ENCODE measurements at regions not wholly inside any gene's neighbourhood (a gene's known extent, or its start where the extent isn't known, plus 50 kb on each side); places are given as distances from the start of the nearest gene placed in this dataset.
A peak's percentile ranks its signal among the peaks of the same experiment; 100 is the strongest.

DNA sequence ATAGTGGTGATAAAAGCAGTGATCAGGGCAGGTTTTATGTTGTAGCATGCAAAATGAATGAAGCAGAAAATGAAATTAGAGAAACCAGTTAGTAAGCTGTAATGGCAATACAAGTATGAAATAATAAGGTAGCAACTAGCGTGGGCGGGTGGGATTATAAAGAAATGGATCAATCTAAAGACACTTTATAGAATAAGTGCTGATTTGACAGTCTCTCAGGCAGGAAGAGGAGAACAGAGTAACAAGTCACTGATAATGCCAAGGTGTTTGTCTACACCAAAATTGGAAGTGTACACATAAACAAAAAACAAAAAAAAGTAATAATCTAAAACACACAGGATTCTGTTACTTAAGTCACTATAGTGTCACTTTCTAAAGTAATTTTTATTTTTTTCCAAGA lies 51.0 kb upstream of the PCBP1 start:
- DNase-seq (ENCODE audit: low spot score): no peak

DNA sequence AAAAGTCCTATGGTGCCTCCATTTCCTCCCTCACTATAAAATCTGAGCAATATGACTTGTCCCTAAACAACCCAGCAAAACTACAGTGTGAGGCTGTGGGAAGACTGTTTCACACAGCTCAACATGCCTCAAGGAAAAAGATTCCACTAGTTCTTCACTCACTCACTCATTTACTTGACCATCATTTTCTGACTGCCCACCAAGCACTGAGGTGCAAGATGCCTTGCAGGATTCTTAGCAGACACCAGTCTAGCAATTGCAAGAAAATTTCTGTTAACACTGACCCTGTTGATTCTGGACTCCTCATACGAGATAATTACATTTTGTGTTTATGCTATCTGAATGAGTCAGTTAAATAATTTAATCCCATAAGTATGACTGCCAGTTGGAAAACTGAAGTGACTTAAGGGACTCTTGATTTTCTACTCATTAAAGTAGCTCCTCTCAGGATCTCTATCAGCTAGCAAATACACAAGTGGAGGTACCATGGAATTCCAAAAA lies 51.9 kb upstream of the PCBP1 start:
- peak; percentile 46 for DNase-seq (ENCODE audit: low spot score)

DNA sequence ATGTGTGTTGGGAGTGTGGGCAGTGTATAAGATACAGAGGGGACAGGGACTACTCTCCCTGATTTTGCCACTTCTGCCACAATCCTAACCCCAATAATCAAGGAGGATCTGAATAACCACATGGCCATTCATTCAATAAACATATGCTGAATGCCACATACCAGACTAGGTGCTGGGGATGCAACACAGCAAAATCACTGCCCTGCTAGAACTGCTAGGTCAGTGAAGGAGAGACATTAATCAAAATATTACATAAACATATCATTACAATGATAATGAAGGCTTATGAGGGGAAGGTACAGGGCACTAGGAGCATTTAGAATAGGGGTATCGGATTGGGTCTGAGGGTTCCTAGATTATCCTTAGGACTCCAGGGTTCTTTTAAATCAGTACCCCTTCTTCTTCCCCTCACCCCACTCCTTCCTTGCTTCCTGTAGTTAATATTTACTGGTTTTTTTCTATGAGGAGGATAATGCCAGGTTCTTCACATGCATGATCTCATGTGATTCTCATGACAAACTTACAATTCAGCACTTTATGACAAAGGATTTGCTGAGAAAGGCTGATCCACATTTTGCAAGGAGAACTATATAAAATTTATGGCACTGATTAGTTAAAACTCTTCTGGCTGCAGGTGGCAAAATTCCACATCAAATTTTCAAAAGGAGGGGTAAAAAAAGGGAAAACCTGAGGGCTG lies 56.4 kb upstream of the PCBP1 start:
- DNase-seq (ENCODE audit: low spot score): no peak

DNA sequence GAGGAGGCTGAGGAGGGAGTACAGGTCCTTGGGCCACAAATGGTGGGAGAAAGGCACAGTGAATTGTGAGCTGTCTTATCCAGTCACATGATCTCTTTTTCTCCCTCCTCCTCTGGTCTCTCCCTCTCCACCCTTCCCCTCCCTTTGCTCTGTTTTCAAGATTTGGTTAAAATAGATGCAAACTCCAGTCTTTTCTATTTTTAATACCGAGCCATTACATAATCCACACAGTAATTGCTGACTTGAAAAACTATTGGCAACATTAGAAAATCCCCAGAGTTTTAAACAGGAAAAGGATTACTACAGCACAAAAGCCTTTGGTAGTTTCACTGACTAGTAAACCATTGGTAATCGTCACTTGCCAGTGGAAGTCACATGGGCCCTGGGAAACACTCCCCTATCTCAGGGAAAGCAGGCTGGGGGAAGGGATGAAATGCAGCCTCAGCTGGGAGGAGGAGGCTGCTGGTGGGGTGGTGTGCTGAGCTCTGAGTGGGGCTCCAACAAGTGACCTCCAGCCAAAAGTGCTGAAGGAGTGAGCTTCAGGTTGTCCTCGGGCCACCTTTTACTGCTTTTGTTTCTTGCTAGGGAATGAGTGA lies 57.4 kb upstream of the PCBP1 start:
- peak; percentile 68 for DNase-seq (ENCODE audit: low spot score)

DNA sequence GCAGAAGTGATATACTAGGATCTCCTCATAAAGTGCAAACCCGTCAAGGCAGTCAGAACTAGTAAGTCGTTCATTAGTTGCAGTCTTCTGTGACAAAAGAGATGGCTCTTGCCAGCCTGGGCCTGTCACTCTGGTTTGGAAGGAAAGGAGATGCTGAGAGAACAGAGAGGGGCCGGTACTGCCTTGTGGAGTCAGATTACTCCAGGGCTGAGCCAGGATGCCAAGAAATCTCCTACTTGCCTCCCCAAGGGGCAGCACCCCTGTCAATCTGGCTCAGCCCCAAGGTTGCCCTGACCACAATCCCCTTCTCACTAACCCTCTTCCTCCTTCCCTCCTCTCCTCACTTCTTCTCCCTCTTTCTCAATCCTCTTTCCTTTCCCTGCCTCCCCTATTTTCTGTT lies 62.9 kb upstream of the ASPRV1 start:
- no peak for DNase-seq (ENCODE audit: low spot score)

DNA sequence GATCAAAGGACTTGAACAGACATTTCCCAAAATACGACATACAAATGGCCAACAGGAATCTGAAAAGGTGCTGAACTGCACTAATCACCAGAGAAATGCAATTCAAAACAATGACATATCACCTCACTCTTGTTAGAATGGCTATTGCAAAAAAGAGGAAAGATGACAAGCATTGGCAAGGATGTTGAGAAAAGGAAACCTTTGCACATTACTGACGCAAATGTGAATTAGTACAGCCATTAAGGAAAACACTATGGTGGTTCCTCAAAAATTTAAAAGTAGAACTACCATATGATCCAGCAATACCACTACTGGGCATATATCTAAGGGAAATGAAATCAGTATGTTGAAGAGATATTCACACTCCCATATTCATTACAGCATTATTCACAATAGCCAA lies 57.7 kb upstream of the ASPRV1 start:
- DNase-seq (ENCODE audit: low spot score): no peak

DNA sequence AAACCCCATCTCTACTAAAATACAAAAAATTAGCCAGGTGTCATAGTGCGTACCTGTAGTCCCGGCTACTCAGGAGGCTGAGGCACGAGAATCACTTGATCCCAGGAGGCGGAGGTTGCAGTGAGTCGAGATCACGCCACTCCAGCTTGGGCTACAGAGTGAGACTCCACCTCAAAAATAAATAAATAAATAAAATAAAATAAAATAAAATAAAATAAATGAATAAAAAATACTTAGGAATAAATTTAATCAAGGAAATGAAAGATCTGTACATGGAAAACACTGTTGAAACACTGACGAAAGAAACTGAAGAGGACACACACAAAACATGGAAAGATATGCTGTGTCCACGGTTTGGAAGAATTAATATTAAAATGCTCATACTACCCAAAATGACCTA lies 56.5 kb upstream of the ASPRV1 start:
- no peak for DNase-seq (ENCODE audit: low spot score)

DNA sequence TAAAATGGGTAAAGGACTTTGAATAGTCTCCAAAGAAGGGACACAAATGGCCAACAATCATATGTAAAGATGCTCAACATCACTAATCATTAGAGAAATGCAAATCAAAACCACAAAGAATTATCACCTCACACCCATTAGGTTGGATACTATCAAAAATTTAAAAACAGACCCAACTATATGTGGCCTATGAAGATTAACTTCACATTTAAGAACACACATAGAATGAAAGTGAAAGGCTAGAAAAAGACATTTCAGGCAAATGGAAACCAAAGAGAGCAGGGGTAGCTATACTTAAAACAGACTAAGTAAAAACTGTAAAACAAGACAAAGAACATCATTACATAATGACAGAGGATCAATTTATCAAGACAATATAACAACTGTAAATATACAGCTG lies 53.5 kb upstream of the ASPRV1 start:
- no peak for DNase-seq (ENCODE audit: low spot score)

DNA sequence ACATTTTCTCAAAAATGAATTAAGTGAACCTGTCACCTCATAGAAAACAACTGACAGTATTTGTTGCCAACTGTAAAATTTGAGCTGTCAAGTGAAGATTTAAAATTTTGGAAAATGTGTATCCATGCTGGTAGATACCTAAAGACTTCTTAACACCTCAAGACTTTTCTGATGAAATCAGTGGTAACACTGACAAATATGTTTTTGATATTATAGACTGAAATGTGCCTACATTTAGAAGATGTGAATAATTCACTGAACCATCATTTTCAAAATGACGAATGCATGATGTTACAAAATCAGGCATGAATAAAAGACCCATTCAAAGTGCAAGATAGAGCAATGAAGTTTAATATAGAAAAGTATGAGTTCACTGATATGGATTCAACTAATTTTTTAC lies 51.5 kb upstream of the ASPRV1 start:
- no peak for DNase-seq (ENCODE audit: low spot score)

DNA sequence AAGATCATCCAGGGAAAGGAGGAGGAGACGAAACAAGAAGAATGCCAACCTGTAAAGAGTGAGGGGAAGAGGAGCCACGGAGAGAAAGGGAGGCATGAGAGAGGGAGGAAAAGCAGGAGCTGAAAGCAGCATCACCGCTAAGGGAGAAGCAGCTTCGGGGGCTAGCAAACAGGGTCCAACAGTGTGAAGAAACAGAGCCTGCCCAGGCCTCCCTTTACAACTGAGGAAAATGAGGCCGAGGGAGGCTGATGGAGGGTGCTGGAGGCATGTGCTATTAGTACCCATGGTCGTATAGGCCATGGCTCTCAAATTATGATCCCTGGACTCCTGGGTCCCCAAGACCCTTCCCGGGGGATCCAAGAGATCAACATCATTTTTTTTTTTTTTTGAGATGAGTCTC lies 50.4 kb upstream of the ASPRV1 start:
- no peak for DNase-seq (ENCODE audit: low spot score)

DNA sequence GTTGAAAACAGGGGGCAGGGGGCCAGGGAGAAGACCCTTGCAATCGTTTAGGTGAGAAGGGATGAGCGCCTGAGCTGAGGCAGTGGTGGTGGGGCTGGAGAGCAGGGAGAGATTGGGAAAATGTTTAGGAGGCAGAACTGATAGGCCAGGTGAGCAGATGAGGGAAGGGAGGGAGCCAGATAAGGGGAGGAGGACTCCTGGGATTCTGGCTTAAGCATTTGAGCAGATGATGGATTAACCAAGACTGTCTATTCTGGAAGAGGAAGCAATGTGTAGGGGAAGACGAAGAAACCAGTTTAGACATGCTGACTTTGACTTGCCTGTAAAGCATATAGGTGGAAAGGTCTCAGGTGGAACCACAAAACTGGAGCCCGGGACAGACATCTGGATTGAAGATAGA lies 49.9 kb upstream of the ASPRV1 start:
- no peak for DNase-seq (ENCODE audit: low spot score)
